Activated CD4-positive, alpha-beta T cell treated with anti-CD3 and anti-CD28 coated beads for 48 hours (primary cell): ENCODE measurements at regions not wholly inside any gene's neighbourhood (a gene's known extent, or its start where the extent isn't known, plus 50 kb on each side); places are given as distances from the start of the nearest gene placed in this dataset.
A peak's percentile ranks its signal among the peaks of the same experiment; 100 is the strongest.
"Not testable (repeated sequence)": the region's sequence is repeated elsewhere in the genome, so short reads cannot be mapped to it uniquely, and the experiment has no call there.

Experiments
- DNase-seq: peaks from one replicate; pipeline ENCODE4 v3.0.0-alpha.2; 2020

DNA sequence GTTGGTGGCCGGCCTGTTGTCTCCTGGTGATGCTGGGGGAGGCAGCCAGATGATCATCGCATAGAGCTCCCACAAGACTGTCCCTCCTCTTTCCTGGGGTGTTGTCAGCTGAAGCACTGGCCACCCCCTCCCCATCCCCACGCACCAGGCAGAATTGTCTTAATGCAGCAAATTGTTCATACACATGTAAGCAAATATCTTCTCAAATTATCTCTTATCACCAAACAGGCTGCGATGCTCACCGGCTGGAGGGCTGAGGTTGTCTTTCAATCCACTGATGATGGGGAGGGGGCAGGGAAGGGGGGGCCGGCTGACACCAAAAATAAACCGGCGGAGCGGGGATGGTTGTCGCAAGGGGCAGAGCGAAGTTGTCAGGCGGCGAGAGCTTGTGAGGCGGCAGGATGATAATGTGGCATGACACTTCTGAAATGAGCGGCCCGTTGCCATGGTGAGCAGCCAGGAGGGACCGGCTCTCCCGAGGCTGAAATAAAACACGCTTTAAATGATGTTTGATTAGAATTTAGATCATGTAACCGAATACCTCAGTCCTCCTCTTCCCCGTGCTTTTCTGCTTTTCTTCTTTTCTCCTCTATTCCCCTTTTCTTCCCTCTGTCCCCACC lies 59.8 kb downstream of the MRM1 start:
- no peak for DNase-seq

DNA sequence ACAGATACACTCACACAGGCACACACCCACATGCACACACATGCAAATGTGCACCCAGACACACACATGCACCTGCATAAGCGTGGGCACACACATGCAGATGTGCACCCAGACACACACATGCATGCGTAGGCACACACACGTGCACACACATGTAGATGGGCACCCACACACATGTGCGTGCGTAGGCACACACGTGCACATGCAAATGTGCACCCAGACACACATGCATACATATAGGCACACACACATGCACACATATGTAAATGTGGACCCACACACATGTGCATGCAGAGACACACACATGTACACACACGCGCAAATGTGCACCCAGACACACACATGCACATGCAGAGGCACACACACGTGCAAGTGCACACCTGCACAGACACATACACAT lies 60.3 kb downstream of the MRM1 start:
- no peak for DNase-seq

DNA sequence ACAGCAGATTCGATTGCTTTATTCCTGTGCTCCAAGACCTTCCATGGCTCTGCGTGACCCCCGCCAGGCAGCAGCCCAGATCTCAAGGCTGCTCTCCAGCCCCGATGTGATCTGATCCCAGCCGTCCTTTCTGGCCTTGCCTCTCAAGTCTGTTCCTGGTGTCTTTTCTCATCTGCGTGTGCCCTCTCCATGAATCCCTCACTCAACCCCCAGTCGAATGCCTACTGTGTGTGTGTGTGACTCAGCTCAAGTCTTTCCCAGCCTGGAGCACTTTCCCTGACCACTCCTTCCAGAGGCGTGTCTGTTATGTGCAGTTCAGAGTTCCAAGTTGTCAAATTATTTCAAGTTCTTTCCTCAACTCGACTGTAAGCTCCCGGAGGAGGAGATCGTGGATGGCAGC lies 64.0 kb downstream of the MRM1 start:
- no peak for DNase-seq

DNA sequence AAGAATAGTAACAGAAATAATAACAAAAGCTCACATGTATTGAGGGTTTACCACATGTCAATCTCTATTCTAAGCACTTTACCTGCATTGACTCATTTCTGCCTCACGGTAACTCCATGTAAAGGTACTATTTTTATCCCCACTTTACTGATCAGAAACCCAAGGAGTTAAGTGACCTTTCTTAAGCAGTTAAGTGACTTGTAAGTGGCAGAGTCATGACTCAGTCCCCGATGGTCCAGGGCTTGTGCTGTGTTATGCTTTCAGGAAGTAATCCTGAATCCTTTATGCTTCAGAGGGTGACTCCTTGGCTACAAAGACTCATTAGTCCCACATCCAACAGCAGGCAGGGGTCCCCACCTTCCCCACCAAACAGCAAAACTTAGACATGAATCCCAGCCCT lies 66.5 kb downstream of the MRM1 start:
- no peak for DNase-seq

DNA sequence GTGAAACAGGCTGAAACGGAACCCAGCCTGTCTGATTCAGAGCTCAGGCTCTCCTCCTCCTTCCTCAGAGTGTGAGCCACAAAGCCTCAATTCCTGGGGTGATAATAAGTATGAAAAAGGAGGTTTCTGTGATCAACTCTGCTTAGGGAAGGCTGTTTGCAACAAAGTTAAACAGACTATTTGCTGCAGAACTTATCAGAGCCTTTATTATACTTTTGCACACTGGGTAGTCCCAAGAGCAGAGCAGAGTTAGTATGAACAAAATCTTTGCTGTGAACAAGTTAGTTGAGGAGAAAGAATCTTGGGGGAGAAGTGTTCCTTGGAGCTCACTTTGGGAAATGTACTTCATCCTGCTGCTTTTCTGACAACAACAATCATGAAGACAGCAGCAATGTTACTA lies 67.4 kb downstream of the MRM1 start:
- no peak for DNase-seq

DNA sequence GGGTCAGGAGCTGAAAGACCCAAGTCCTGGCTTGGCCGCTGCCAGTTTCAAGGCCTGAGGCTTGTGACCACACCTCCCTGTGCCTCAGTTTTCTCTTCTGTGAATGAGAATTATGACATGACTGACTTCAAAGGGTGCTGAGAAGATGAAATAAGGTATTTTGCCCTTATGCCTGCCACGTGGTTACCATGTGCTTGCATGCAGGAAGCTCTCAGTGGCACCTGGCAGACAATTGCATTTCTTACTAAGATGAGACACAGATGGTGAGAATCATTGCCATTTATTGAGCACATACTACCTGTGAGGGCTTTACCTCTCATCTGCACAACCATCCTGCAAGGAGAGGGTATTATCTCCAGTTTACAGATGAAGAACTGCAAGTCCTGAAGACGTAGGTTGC lies 69.8 kb downstream of the MRM1 start:
- DNase-seq, result no peak

DNA sequence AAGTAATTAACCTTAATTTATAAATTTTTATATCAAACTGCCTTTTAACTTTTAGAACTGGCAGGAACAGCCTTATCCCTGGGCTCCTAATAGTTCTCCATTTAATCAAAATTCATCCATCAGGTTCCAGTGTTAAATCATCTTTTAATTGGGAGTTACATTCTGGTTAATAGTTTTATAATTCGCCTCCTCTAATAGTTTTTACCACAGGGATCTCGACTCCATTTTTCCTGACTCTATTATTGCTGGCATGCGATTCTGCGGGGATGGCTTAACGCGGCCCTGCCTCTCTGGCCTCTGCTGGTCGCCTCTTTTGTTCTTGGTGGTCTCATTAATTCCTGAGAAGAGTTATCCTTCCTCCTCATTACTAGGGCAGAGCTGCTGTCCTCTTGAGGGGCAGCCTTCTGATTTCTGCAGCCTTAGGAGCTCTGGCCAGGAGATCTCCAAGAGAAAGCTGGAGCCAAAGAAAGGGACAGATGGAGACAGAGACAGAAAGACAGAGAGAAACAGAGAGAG lies 71.1 kb downstream of the MRM1 start:
- DNase-seq, result no peak

DNA sequence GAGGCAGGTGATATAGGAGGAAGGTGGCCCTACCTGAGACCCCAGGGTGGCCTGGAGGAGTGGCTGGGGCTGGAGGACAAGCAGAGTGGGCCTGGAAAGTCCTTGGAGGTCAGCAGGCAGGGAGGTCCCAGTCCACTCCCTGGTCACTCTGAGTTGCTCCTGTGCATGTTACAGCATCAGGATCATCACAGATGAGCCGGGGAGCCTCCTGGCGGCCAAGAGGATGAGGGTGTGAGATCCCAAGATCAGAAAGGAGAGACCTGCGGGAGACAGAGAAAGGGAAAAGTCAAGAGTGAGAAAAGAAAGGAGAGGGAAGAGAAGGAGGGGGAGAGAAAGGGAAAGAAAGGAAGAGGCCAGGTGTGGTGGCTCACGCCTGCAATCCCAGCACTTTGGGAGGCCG lies 71.7 kb downstream of the MRM1 start:
- DNase-seq, result no peak

DNA sequence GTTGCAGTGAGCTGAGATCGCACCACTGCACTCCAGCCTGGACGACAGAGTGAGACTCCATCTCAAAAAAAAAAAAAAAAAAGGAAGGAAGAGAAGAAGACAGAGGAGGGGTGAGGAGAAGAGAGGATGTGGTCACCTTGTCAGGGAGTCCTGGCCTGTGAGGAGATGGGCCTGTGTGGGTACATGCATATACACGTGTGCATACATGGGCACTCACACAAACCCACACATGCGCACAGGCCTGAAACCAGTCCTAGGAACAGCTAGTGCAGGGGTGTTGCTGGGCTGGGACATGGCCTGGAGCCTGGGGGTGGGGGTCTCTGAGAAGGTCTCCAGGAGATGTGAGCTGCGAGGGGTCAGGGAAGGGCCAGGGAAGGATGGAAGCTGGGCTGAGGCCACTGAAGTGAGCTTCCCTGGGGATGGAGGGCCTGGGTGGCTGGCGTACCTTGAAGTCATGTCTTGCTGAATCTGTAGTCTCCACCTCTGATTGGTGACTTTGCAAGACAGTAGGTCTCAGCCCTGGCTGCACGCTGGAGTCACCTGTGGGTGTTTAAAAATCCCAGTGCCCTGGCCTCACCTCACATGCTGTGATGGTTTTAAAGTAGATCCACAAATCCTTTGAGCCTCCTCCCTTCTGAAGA lies 72.4 kb downstream of the MRM1 start:
- DNase-seq, result no peak

DNA sequence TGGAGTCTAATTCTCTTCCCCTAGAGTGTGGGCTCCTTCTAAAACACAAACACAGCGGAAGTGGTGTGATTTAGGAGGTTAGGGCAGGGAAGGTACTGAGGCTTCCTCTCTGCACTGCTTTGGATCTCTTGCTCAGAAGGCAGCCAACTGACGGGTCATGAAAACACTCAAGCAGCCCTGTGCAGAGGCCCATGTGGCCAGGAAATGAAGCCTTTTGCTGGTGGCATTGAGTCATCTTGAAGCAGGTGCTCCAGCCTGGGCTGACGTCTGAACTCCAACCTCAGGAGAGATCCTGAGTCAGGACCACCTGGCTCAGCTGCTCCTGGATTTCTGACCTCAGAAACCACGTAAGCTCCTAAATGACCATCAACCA lies 72.9 kb downstream of the MRM1 start:
- DNase-seq, result peak; percentile 41

DNA sequence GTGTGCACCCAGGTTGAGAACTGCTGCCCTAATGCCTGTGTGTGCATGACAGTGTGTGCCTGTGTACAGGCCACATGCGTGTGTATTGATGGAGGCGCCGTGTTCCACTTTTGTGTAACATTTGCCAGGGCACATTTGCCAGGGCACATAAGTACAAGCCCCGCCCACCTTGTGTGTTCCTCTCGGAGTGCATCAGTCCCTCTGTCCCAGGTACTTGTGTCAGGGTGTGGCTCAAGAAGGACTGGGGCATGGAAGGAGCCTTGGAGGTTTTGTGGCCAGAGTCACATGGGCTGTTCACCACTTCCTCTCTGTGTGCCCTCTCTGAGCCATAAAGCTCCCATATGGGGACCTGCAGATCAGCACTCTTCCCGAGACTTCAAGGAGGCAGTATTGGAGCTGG lies 73.9 kb downstream of the MRM1 start:
- no peak for DNase-seq

DNA sequence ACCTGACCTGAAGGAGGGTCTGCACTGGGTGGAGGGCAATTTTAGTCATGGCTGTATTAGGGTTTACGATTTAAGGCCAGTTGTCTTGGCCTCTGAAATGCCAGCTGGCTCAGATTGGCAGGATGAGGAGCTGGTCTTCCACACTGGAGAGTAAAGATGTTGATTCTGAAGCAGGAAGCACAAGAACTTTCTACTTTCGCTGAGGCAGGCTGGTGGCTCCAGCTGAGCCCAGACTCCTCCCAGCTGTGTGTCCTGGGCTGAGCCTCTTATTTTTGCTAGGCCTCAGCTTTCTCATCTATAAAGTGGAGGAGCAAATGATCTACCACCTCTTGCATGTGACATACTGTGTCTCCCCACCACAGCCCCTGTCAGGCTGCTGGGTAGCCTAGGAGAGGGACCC lies 74.4 kb downstream of the MRM1 start:
- no peak for DNase-seq

DNA sequence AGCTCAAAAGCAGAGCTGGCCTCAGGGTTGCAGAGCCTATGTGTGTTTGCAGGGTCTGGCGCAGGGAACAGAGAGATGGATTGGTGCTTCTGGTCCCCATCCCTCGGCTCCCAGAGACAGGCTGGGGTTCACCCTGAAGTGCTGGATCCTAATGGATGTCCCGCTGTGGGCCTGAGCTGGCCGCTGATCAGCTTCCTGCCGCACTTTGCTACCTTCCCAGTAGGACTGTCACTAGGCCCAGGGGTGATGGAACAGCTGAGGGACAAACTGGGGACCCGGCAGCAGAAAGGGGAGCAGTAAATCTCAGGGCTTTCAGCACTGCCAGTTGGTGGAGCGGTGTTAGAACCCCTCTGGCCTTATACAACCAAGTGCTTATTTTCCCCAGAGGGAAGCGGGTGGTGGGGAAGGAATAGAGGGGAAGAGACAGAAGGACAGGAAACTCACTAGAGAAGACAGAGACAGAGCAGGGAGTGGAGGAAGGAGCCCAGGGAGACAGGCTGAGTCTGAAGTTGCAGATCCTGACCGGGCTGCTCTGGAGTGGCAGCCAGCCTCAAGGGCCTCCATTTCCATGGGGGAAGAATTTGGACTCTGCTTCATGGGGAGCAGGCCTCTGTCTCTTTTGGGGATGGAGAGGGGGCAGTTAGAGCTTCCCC lies 78.6 kb downstream of the MRM1 start:
- no peak for DNase-seq

DNA sequence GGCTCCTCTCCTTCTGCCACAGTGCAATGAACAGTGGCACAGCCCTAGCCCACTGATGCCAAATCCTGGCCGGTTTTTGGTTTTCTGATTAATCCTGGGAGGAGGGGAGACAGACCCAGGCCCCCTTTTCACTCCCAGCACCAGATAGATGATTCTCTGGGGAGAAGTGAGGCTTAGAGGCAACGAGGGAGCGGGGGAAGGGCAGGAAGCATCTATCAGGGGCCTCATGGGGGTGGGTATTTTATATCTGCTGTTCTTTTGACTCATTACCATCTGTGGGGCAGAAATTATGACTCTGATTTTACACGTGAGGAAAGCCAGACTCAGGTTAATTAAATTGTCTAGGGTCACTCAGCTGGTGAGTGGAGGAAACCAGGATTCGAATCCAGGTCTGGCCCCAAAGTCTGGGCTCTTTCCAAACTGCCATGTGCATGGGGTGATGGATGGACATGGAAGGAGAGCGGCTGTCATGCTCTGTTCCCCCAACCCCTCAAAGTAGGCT lies 79.4 kb downstream of the MRM1 start:
- no peak for DNase-seq

DNA sequence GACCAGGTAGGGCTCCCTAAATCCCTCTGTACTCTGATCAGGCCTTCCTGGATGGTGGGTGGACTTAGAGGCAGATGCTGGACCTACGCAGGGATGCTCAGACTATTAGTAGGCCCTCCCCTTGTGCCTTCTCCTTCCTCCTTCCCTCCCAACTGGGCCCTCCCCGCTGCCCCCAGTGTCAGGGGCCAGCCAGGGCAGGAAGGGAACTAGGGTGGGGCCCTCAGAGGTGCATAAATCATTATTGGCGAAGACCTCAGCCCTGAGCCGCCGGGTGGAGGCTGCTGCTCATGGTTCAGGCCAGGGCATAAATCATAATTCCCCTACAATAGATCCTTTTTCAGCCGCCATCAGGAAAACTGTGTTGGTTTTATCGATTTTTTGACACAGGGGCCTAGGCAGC lies 81.4 kb downstream of the MRM1 start:
- DNase-seq, result no peak

DNA sequence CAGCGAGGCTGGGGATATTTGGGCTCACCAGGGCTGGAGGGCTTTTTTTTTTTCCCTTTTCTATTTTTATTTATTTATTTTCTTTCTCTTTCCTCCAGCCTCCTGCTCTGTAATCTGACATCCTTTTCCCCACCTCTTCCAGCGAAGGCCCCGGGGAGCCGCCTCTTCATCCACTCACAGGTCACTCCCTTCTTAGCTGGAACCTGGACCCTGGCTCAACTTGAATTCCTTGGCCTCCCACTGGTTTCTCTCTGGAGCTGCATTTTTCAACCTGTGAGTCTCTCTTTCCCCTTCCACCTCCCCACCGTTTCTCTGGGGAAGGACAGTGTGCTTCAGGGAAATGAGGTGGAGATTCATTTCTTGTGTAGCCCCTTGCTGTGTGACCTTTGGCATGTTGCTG lies 82.0 kb downstream of the MRM1 start:
- DNase-seq, result no peak

DNA sequence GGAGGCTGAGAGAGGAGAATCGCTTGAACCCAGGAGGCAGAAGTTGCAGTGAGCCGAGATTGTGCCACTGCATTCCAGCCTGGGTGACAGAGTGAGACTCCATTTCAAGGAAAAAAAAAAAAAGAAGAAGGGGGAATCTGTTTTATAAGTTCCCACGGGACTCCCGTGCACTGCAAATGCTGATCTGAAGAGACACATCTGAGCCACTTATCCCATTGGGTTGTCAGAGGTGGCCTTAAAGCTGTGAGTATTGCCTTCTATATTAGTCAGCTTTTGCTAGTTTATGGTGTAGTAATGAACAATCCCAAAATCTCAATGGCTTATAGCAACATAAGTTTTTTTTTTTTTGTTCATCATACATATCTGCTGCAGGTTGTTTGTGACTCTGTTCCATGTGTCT lies 82.8 kb downstream of the MRM1 start:
- no peak for DNase-seq

DNA sequence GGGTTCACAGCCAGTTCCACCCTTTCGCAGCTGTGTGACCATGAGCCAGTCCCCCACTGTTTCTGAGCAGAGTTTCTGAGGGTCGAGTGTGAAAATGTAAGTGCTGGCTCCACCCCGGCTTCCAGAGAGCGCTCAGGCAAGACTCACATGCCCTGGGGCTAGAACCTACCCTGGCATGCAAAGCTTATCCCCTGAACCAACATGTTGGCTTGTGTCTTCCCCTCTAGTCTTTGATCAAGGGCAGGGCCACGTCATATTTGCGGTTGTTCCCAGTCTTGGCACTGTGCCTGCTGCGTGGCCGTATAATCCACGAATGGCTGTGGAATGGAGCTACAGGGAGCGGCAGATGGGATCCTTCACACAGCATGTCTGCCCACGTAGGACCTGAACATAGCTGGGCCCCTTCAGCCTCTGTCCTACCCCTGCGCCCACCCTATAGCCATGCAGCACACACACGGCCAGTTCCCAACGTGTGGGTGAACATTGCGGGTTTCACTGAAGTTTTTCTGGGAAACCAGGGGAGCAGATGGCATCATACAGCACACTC lies 84.8 kb downstream of the MRM1 start:
- no peak for DNase-seq

DNA sequence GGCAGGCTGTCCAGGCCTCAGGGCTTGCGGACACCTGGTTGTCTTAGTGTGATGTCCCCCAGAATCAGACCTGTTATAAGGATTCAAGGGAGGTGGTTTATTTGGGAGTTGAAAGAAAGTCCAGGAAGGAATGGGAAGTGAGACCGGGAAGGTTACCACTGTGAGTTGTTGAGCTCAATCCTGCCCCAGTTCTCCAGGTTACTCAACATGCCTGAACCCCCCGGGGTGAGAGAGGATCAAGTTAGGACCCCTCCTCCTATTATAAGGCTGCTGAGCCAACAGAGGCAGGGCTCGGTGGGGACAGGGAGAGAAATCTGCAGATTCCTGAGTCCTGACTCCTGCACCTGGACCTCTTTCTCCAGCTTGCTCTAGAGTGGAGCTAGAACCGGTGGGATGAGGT lies 86.4 kb downstream of the MRM1 start:
- no peak for DNase-seq

DNA sequence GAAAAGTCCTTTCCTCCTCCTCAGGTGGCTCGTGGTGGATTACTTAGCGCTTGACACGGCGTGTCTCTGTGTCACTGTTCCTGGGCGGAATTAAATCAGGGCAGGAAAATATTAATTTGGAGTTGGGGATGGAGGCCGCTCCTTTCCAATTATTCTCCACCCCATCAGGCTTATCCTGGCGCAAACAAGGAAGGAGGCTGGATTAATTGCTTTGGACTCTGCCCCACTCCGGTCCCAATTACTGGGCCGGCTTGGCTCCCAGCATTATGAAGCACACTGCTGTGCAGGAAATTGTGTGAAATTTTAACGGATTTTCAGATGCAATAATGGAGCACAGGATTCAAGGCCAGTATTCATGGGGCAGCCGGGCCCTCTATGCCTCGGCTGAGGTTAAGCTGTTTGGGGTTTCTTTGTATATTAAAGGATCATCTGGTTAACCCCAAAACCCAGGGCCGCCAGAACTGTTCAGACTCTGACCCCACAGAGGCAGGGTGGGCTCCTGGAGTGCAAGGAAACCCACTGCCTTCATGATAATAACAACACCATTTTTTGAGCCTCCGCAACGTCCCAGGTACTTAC lies 87.8 kb downstream of the MRM1 start:
- no peak for DNase-seq

DNA sequence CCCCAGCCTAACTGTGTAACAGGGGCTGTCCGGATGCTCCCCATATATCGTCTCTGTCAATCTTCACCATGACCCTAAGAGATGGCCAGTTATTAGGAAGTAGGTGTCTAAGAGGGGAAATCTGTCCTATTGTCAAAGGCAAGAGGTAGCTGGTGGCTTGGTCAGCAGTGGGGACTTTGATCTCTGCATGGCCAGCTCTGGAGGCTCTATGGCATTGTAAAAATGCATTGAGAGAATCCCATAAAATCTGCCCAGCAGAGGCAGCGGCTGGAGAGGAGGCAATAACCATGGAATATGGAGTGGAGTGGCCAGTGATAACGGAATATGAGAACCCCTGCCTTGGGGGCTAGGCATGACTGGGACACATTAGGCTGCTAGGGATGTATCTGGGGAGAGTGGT lies 88.8 kb downstream of the MRM1 start:
- no peak for DNase-seq

DNA sequence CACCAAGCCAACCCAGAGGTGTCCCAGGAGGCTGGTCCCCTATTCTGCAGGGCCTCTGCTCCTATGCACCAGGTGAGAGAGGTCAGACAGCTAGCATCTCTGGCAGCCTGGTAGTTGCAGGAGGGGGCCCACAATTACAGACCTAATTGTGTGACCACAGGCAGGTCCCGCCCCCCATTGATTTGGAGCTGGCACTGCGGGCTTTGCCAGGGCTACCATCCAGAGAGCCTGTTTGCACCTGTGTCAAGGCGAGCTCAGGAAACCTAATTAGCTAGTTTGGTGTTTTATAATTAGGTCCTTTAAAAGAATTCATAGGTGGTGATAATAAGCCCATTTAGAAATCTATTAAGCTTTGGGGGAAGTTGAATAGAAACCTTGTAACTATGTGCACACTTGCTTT lies 90.2 kb downstream of the MRM1 start:
- DNase-seq, result no peak

DNA sequence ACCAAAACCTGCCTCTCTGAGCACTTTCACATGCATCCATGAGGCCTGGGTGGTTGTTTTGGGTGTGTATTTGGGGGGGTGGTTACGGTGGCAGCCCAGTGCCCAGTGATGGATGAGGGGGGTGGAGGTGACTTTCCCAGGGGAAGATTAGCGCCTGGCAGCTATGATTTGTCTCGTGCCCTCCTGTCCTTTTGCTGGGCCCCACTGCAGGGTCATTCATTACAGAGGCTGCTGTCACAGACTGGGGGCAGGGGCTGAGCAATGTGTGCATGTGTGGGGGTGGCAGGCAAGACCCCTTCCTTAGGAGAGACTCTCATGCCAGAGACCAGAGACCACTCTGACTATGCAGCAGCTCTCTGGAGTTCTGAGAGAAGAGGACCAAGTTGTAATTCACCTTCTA lies 93.7 kb downstream of the MRM1 start:
- no peak for DNase-seq

DNA sequence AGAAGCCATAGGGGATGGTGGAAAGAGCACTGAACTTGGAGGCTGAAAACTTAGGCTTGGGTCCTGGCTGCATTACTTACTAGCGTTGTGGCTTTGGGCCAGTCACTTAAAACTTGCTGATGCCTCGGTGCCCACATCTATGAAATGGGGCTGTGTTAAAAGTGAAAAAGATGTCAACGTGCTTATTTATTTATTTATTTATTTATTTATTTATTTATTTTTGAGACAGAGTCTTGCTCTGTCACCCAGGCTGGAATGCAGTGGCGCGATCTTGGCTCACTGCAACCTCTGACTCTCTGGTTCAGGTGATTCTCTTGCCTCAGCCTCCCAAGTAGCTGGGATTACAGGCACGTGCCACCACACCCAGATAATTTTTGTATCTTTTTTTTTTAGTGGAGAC lies 94.3 kb downstream of the MRM1 start:
- not testable (repeated sequence) for DNase-seq
